GM21367 (cell line): ENCODE measurements at regions not wholly inside any gene's neighbourhood (a gene's known extent, or its start where the extent isn't known, plus 50 kb on each side); places are given as distances from the start of the nearest gene placed in this dataset.
A peak's percentile ranks its signal among the peaks of the same experiment; 100 is the strongest.

ENCODE experiments used
- ATAC-seq: cut with Tn5 transposase; IDR thresholded peaks from one replicate; pipeline ENCODE4 v1.9.1; 2021; ENCODE audit not compliant: unreplicated experiment

DNA sequence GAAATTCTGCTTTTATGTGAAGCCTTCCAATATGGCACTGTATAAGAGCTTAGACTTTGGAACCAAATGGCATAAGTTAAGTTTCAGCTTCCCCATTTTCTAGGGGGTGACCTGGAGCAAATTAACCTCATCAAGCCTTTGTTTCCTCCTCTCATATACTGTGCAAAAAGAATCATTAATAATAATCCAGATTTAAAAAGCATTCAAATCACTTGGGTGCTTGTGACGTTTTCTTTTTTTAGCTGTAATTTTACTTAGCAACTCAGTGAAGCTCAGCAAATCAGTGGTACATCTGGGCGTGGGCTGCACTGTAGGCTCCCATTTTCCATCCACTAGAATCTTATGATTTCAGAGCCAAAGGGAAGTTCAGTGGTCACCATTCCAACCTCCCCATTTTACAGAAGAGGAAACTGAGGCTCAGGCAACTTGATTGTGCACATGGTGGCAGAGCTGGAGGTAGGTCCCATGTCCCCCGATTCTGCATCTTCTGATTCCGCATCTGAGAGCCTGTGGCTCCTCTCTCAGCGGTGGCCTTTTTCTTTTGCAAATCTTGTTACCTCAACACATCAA is 131.2 kb downstream of the SNAPC1 start:
- ATAC-seq = no peak

GRCh38 chr14:61894452-61895077 is 132.3 kb downstream of the SNAPC1 start:
- no peak for ATAC-seq

- no peak for ATAC-seq
These were observed 135.1 kb downstream of the SNAPC1 start for GRCh38 chr14:61897300-61897699.

GRCh38 chr14:61898568-61898967 is 136.3 kb downstream of the SNAPC1 start:
- no peak for ATAC-seq

- ATAC-seq = no peak
These were observed 137.3 kb downstream of the SNAPC1 start for GRCh38 chr14:61899497-61899896.

DNA sequence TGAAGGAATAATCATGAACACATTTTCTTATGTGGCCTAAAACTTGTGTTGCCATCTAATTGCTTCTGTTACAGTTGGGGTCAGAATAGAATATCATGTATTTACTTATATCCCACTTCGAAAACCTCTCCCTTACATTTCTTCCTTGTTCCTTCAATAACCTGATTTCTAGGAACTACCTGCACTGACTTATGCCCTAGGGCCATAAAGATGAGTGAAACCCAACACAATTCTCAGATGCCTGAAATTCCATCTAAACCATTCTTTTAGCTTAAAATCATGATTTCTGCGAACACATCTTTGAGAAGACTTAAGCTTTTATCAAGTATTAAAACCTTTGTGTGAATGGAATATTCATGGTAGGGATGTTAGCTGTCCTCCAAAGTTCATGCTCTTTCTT is 142.7 kb downstream of the SNAPC1 start:
- ATAC-seq = no peak

- no peak for ATAC-seq
These were observed 149.4 kb downstream of the SNAPC1 start for GRCh38 chr14:61911574-61911973.

- no peak for ATAC-seq
These were observed 156.8 kb downstream of the SNAPC1 start for GRCh38 chr14:61918998-61919397.

DNA sequence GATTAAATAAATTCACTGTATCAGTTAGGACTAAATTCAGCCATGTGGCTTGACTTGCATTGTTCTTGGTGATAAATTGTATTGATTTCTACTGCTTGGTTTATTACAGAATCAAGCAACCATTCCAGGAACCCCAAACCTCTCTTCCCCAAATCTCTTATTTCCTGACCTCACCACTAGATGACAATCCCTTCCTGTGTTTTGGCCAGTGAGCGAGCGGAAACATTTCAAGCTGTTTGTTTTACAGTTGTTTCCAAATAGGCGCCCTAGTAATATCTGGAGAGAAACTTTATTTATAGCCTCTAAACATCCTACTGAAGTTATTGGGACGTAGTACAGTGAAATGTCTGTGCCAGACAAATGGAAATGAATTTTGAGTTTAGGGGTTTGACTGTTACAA is 161.1 kb downstream of the SNAPC1 start:
- ATAC-seq = no peak

- peak; percentile 72 for ATAC-seq
These were observed 162.8 kb downstream of the SNAPC1 start for GRCh38 chr14:61925043-61925442.

GRCh38 chr14:61925732-61926435 is 163.7 kb downstream of the SNAPC1 start:
- ATAC-seq = no peak

DNA sequence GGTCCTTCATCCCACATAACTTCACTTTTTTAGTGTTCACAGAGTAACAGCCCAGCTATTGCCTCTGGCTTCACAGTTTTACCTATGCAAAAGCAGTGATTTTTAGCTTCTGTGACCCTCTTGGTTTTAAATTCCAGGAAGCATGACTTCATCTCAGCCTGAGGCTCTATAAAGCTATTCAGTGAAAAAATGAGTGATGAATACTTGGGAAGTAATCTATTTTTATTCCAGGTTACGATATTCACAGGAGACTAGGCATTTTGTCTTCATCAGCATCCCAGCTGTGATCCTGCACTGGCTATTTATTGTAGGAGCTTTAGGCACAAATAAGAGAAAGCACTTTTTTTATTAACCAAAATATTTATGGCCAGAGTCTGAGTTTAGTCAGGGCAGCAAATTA is 164.8 kb downstream of the SNAPC1 start:
- ATAC-seq = no peak

DNA sequence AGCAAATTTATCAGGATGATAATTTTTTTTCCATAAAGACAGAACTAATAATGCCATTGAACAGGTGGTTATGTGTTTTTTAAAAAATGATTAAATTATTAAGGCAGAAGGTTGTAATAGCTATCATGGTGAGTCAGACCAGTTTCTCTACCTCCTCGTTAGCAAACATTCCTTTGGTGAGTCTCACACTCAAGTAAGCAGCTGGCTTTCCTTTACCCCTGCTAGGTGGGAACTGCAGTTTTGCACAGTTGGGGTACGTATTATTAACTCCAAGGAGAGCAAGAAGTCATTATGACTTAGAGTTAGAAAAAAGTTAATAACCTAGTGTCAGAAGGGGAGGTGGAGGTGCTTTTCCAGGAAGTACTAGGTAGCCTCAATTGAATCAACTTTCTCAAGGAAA is 165.3 kb downstream of the SNAPC1 start:
- no peak for ATAC-seq

GRCh38 chr14:61928300-61928699 is 166.1 kb downstream of the SNAPC1 start:
- no peak for ATAC-seq

- no peak for ATAC-seq
These were observed 166.5 kb downstream of the SNAPC1 start for GRCh38 chr14:61928701-61929100.

DNA sequence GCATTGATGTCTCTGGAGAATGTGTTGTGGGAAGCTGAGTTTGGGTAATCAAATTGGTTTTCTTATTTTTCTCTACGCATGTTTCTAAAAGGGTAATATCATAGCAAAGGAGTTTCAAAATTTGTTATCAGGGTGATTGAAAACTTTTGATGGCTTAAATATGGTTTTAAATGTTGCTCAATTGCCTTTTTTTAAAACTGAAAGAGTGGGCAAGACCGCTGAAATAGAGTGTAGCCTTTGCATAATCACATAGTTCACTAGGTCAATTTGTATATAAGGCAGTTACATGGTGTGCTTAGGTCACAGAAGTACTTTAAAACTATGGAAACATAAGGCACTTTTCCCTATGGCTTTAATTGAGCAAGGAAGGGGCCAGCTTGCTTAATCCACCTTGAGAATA is 167.4 kb downstream of the SNAPC1 start:
- ATAC-seq = no peak

GRCh38 chr14:61930101-61930857 is 168.1 kb downstream of the SNAPC1 start:
- no peak for ATAC-seq

GRCh38 chr14:61932974-61933373 is 170.8 kb downstream of the SNAPC1 start:
- no peak for ATAC-seq

GRCh38 chr14:61934385-61934784 is 172.2 kb downstream of the SNAPC1 start:
- no peak for ATAC-seq

GRCh38 chr14:61939776-61940175 is 177.6 kb downstream of the SNAPC1 start:
- no peak for ATAC-seq

DNA sequence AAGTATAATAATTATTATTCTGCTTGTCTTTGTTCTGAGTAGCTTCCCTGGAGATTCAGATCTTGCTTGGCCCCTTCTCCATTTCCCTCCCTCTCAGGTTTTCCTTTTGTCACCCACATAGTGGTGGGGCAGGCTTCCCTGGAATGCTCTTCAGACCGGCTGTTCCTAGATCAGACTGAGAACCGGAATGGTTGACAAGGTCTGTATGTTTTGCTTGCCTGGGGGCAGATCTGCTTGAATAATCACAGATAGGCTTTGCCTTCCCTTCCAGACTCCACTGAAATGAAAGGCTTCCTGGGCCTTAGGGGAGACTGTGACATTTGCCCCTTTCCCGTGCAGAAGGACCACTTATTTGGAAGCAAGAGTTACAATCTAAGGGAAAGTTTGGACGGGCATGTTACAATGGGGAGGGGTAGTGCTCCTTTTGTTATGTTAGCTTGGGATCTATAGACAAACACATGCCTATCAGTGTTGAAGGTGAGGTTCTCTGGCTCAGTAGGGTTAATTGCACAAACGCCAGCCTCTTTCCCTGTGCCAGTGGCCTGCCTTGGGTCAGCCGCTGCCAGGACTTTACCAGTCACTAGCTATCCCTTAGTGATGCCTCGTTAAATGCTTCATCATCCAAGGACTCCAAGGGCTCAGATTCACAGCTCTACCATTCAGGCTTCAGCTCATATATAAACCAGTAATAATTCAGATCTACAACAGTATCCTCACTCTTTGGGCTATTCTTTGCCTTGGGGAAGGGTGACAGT is 178.6 kb downstream of the SNAPC1 start:
- ATAC-seq = no peak
